HEK293T (cell line): ENCODE measurements at regions not wholly inside any gene's neighbourhood (a gene's known extent, or its start where the extent isn't known, plus 50 kb on each side); places are given as distances from the start of the nearest gene placed in this dataset.

Experiments used
- CTCF ChIA-PET: fragments of 350-600 bp; formaldehyde crosslinking; extraction: SDS; loops from one replicate; lab custom pipeline; 2021; ENCODE audit warnings: antibody characterized with exemption, inconsistent platforms; lab: Yijun Ruan, JAX
- POLR2A ChIA-PET: fragments of 350-600 bp; formaldehyde crosslinking; extraction: SDS; loops from one replicate; lab custom pipeline; 2020; ENCODE audit warnings: antibody characterized with exemption, inconsistent platforms; lab: Yijun Ruan, JAX
- DNase-seq: peaks from one replicate; pipeline ENCODE4 v3.0.0; 2012; ENCODE audit warnings: mixed read lengths; ENCODE audit errors: extremely low spot score
- ARNT ChIP-seq: fragments of 450-650 bp; IDR thresholded peaks from 2 replicates; pipeline ENCODE4 v1.6.1; 2017; ENCODE audit warnings: mild to moderate bottlenecking
- BHLHE40 ChIP-seq: fragments of 450-650 bp; IDR thresholded peaks from 2 replicates; pipeline ENCODE4 v1.6.1; 2016; ENCODE audit warnings: mild to moderate bottlenecking, moderate library complexity, borderline replicate concordance
- CTBP1 ChIP-seq: fragments of 450-650 bp; IDR thresholded peaks from 2 replicates; pipeline ENCODE4 v1.6.1; 2016; ENCODE audit warnings: borderline replicate concordance
- ELF4 ChIP-seq: fragments of 450-650 bp; IDR thresholded peaks from 2 replicates; pipeline ENCODE4 v1.6.1; 2017; ENCODE audit warnings: antibody characterized with exemption
- FOXA1 ChIP-seq: fragments of 450-650 bp; IDR thresholded peaks from 2 replicates; pipeline ENCODE4 v1.6.1; 2016; ENCODE audit warnings: mild to moderate bottlenecking
- FOXK2 ChIP-seq: fragments of 450-650 bp; IDR thresholded peaks from 2 replicates; pipeline ENCODE4 v1.6.1; 2016; ENCODE audit warnings: mild to moderate bottlenecking
- FOXM1 ChIP-seq: fragments of 450-650 bp; IDR thresholded peaks from 2 replicates; pipeline ENCODE4 v1.6.1; 2017; ENCODE audit warnings: mild to moderate bottlenecking, borderline replicate concordance
- HDGF ChIP-seq: fragments of 450-650 bp; IDR thresholded peaks from 2 replicates; pipeline ENCODE4 v1.6.1; 2017; ENCODE audit warnings: antibody characterized with exemption, borderline replicate concordance
- L3MBTL2 ChIP-seq: fragments of 450-650 bp; conservative IDR thresholded peaks from 2 replicates; pipeline ENCODE4 v1.6.1; 2016; ENCODE audit warnings: mild to moderate bottlenecking
- LEF1 ChIP-seq: fragments of 450-650 bp; IDR thresholded peaks from 2 replicates; pipeline ENCODE4 v1.6.1; 2017; ENCODE audit warnings: mild to moderate bottlenecking, borderline replicate concordance
- NFRKB ChIP-seq: fragments of 450-650 bp; IDR thresholded peaks from 2 replicates; pipeline ENCODE4 v1.6.1; 2016; ENCODE audit warnings: mild to moderate bottlenecking, moderate library complexity
- SP1 ChIP-seq: fragments of 450-650 bp; IDR thresholded peaks from 2 replicates; pipeline ENCODE4 v1.6.1; 2017
- SUZ12 ChIP-seq: fragments of 450-650 bp; IDR thresholded peaks from 2 replicates; pipeline ENCODE4 v1.6.1; 2016; ENCODE audit warnings: mild to moderate bottlenecking
- TARDBP ChIP-seq: fragments of 450-650 bp; IDR thresholded peaks from 2 replicates; pipeline ENCODE4 v1.6.1; 2016
- ZNF384 ChIP-seq: fragments of 450-650 bp; IDR thresholded peaks from 2 replicates; pipeline ENCODE4 v1.6.1; 2016
- TF ChIP-seq, protein P1 (sequence below): fragments of 450-650 bp; IDR thresholded peaks from 2 replicates; pipeline ENCODE4 v1.6.1; 2016

DNA sequence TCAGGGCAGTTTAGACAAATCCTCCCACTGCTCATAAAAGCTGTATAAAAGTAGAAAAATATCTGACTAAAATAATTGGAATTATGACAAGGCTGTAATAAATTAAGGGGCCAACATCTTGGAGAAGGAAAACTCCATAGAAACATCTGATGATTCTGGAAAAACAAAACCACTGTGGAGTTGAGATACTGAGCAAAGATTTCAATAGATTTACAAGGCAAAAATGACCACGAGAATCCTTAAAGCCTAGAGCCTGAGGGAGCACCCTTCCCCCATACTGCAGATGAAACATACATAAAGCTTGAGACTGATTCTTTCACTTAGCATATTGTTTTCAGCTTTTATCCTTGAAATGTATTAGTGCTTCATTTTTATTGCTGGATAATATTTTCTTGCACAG is 286.4 kb upstream of the MMADHC start:
- TF ChIP-seq FOXM1: no peak
- TF ChIP-seq HDGF: no peak
- no peak for TF ChIP-seq SP1
- no peak for TF ChIP-seq FOXA1
- TF ChIP-seq NFRKB: no peak
- TF ChIP-seq FOXK2: no peak
- no peak for TF ChIP-seq CTBP1
- TF ChIP-seq L3MBTL2: no peak
- TF ChIP-seq, protein P1, sequence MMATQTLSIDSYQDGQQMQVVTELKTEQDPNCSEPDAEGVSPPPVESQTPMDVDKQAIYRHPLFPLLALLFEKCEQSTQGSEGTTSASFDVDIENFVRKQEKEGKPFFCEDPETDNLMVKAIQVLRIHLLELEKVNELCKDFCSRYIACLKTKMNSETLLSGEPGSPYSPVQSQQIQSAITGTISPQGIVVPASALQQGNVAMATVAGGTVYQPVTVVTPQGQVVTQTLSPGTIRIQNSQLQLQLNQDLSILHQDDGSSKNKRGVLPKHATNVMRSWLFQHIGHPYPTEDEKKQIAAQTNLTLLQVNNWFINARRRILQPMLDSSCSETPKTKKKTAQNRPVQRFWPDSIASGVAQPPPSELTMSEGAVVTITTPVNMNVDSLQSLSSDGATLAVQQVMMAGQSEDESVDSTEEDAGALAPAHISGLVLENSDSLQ: no peak
- no peak for TF ChIP-seq BHLHE40
- no peak for TF ChIP-seq ZNF384
- TF ChIP-seq ARNT: no peak
- TF ChIP-seq ELF4: no peak
- no peak for TF ChIP-seq LEF1
- TF ChIP-seq SUZ12: no peak
- no peak for TF ChIP-seq TARDBP
- ChIA-PET CTCF (no interaction called here), POLR2A (no interaction called here)
- no peak for DNase-seq

DNA sequence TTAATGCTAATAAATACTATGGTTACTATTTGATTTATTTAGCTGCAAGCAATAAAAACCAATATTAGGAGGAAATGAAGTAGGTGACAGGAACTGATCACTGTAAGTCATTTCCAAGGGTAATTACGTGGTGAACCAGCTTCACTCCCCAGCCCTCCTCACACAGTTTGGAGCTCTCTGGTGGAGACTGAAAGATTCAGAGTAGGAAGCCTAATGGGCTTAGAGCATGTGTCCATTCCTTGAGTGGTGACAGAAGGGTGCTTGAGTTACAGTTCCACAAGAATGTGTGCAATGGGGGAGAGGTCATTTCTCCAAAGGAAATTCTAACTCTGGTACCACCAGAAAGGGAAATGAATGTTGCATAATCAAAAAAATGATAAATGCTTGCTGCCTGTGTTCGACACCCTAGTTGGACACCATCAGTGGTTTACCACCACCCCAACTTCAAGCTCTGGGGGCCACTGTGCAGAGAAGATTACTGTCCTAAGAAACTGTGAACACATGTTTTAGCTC is 285.1 kb upstream of the MMADHC start:
- no peak for DNase-seq
- CTCF ChIA-PET: no interaction called here
- POLR2A ChIA-PET: no interaction called here
- TF ChIP-seq ELF4 (no peak), HDGF (no peak), NFRKB (no peak), ZNF384 (no peak), CTBP1 (no peak), ARNT (no peak), BHLHE40 (no peak), SP1 (no peak), FOXM1 (no peak), FOXA1 (no peak), SUZ12 (no peak), LEF1 (no peak)
- TF ChIP-seq, protein P1: no peak

DNA sequence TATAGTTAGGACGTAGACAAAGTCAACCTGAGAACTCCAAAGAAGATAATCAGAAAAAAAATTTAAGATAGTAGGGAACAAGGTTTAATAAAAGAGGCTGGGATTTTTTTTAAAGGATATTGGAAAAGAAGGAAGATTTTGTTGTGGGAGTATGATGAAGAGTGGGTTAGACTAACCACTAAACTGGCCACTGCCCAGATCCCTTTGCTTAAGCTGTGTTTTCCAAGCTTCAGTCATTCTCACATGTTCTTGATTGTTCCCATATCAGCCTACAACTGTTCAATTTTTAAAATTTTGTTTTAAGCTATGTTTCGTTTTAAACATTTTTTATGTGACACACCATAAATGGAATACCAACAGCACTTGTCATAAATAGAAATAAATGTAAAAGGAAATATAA is 284.5 kb upstream of the MMADHC start:
- POLR2A ChIA-PET: no interaction called here
- TF ChIP-seq HDGF: no peak
- TF ChIP-seq BHLHE40: no peak
- no peak for TF ChIP-seq ELF4
- TF ChIP-seq SP1: no peak
- no peak for TF ChIP-seq ARNT
- no peak for TF ChIP-seq TARDBP
- no peak for TF ChIP-seq NFRKB
- TF ChIP-seq SUZ12: no peak
- TF ChIP-seq FOXA1: no peak
- no peak for TF ChIP-seq CTBP1
- TF ChIP-seq FOXM1: no peak
- TF ChIP-seq, protein P1: no peak
- TF ChIP-seq LEF1: no peak
- TF ChIP-seq ZNF384: no peak
- TF ChIP-seq L3MBTL2: no peak
- TF ChIP-seq FOXK2: no peak
- no peak for DNase-seq
- CTCF ChIA-PET: interaction anchor here (0.6 kb wide), 1 partner anchor 11 kb away, joined by 3 read pairs; no protein-coding TSS in a partner anchor

DNA sequence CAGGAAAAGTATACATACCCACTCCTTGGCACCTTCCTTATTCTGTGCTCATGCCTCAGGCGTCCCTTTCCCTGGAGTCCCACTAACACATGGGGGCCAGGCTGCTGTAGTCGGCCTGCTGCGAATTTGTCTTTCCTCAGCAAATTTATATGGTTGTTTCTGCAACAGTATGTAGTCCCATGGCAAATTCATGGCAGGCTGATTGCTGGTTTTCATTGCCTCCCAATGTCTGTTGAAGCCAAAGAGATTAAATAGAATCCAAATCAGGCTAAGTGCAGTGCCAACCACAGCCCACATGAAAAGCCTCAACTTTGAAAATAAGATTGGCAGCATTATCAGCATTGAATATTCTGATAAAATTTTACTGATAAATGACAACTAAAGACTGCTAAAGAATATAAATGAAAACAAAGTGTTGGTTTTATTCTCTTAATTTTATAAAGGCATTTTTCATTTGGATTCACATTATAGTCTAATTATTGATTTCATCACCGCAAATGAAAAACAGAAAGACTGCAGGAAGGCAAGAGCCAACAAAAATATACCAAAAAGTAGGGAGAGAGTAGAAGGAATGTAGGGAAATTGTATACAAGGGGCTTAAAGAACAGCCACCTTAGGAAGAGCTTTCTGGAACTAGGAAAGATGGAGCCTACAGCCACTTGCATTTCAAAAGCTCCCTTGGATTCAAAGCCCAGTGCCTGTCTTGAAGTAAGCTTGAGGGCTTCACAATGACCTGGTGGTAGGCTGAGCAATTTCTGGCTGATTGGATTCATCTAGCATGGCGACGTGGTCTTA is 283.7 kb upstream of the MMADHC start:
- ChIA-PET POLR2A (no interaction called here), CTCF (no interaction called here)
- TF ChIP-seq ELF4 (no peak), SUZ12 (no peak), HDGF (no peak), FOXA1 (no peak), ARNT (no peak), TARDBP (no peak), ZNF384 (no peak), FOXM1 (no peak), SP1 (no peak), LEF1 (no peak), NFRKB (no peak), BHLHE40 (no peak)
- TF ChIP-seq, protein P1: no peak
- no peak for DNase-seq

DNA sequence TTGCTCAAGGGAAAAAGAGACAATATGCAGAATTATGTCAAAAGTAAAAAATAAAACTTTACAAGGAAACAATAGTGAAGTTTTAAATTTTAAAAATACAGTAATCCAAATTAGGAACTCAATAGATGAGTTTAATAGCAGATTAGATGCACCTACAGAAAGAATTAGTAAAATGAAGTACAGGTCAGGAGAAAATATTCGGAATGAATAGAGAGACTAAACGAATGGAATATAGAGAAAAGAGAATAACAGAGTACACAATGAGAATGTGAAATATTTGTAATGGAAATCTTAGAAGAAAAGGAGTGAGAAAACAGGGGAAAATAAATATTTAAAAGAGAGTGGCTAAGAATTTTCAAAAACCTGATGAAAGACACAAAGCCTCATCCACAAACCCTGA is 275.7 kb upstream of the MMADHC start:
- ChIA-PET POLR2A (no interaction called here), CTCF (no interaction called here)
- no peak for TF ChIP-seq ARNT
- no peak for TF ChIP-seq FOXM1
- TF ChIP-seq ELF4: no peak
- no peak for TF ChIP-seq FOXA1
- TF ChIP-seq BHLHE40: no peak
- TF ChIP-seq HDGF: no peak
- no peak for TF ChIP-seq SP1
- TF ChIP-seq L3MBTL2: no peak
- TF ChIP-seq, protein P1: no peak
- TF ChIP-seq TARDBP: no peak
- no peak for TF ChIP-seq FOXK2
- no peak for DNase-seq
